Cardiac septum (tissue), 1 donor: ENCODE measurements at regions not wholly inside any gene's neighbourhood (a gene's known extent, or its start where the extent isn't known, plus 50 kb on each side); places are given as distances from the start of the nearest gene placed in this dataset.

Experiments
- DNase-seq: peaks from one replicate; pipeline ENCODE4 v3.0.0-alpha.2; 2020; ENCODE audit warnings: low spot score
- intact Hi-C: fragments of 100-400 bp; cut with DNase I; formaldehyde crosslinking; loops from one replicate; pipeline ENCODE4 v1.14.0; 2022
- donor health status: DM: no; HTN: no; CAD: no.

DNA sequence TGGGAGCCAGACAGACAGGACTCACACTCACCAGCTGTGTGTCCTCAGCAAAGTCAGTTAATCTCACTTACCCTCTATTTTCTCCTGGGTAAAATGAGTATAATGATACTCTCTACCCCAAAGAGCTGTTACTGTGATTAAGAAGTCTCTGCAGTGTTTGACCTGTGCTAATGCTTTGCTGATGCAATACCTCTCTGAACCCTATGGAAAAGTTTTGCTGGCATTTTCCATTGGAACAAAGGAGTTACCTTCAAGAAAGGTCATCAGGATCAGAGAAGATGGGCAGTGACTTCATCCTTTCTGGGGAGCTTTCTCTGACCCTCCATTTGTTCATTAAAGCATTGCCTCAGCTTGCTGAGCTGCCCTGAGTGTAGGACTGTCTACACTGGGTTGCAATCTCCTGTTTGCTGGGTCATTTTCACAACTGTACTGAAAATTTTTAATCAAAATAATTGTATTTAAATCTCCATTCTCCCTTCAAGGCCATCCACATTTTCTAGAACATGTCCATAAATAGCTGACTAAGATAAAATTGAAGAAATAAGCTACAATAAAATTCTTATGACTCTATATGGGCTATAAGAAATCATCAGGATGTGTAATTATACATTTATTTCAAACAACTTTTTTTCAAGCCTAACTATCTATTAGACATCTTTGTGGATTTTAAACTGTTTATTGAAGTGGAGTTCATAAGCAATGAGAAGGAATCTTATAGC, 272.8 kb upstream of the CPEB2 start:
- intact Hi-C loops: no loop called here
- no peak for DNase-seq

DNA sequence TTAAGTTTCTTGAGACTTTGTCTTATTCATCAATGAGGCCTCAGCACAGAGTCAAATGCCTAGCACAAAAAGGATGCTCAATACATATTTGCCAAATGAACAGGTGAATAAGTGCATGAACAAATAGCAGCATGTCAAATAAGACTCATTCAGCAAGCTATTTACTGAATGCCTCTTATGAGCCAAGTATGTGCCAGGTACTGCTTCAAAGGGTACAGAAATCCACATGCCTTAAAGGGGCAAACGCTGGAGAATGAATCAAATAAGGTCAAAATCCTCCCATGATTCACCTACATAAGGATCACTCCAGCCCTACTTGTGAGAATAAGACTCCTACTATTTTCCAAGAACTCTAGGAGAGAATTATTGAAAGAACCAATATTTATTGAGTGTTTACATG, 260.2 kb upstream of the CPEB2 start:
- intact Hi-C loops: no loop called here
- DNase-seq: no peak

DNA sequence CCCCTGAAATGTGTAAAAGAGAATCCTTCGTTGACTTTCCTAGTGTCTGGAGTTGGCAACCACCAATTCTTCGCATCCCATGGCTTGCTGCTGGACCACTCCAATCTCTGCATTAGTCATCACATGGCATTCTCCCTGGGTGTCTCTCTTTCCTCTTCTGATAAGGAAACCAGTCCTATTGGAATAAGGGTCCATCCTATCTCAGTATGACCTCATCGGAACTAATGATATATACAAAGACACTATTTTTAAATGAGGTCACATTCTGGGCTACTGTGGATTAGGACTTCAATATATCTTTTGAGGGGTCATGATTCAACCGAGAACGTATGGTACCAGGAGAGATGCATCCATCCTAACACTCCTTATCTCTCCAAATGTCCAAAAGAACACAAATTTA, 259.1 kb upstream of the CPEB2 start:
- no peak for DNase-seq
- intact Hi-C loops: no loop called here

DNA sequence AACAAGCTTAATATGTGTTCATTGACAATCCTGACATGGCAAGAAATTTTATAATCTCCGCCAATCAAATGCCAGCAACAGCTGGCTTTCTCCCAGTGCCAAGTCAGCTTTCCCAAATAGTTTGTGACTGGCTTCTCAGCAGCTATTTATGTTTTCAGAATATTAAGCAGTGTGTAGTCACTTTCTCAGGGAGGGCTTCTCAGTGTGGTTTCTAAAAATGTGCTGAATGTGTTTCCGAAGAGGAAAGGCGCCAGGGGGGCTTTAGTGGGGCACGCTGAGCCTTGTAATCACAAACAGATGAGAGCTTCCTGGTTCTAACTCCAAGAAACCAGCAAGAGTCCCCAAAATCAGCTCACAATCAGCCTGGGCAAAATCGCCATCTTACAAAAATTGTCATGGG, 258.7 kb upstream of the CPEB2 start:
- intact Hi-C loops: no loop called here
- no peak for DNase-seq

DNA sequence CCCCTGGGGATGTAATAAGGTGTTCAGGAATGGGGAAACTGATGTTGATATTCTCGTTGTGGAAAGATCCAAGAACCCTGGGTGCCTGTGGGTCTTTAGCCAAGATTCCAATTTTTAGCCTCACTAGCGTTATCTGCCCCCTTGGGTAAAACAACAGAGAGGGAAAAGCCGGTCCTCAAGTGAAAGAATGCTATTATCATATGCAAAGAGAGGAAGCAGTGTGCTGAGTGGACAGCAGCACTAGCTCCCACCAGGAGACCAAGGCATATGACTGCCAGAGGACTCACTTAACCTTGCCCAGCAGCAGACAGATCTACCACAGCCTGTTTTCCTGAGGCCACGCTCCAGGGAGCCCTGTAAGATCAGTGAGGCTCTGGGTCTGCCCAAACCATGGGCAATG, 257.9 kb upstream of the CPEB2 start:
- intact Hi-C loops: no loop called here
- DNase-seq: no peak

DNA sequence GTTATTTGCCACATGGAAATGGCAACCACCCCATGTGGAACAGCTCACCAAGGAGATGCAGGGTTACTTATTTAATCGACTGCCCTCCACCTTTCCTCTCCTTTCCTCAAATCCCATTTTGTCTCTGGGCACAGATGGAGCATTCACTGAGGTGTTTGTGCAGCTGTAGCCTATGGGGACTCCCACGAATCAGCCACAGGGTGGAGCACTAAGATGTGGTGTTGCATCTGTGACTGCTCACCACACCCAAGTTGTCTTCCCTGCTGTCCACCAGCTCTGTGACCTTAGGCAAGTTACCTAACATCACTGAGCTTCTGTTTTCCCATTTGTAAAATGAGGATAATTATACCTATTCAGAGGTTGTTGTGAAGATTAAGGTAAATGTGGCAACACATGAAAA, 252.4 kb upstream of the CPEB2 start:
- intact Hi-C loops: no loop called here
- DNase-seq: no peak

DNA sequence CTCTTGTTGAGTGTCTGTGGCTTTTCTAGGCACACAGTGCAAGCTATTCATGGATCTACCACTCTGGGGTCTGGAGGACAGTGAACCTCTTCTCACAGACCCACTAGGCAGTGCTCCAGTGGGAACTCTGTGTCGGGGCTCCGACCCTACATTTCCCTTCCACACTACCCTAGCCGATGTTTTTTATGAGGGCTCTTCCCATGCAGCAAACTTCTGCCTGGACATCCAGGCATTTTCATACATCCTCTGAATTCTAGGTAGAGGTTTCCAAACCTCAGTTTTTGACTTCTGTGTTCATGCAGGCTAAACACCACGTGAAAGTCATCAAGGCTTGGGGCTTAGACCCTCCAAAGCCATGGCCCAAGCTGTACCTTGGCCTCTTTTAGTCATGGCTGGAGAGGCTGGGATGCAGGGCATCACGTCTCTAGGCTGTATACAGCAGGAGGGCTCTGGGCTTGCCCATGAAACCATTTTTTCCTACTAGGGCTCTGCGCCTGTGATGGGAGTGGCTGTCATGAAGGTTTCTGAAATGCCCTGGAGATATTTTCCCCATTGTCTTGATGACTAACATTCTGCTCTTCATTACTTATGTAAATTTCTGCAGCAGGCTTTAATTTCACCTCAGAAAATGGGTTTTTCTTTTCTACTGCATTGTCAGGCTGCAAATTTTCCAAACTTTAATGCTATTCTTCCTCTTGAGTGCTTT, 249.8 kb upstream of the CPEB2 start:
- no peak for DNase-seq
- intact Hi-C loops: no loop called here

DNA sequence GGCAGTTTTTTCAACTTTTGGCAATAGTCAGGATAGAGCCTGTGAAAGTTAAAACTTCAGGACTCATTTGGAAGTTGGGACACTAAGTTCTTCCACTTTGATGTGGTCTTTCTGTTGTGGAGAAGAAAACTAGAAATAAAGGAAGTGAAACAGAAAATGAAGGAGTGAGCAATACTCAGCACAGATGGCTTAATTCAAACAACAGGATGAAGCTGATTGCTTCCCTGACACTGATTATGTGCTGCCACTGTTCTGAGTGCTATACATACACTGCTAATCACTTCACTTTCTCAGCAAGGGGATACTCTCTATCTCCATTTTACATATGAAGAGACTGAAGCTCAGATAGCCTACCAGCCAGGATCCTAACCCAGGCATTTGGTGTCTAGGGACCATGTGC, 235.1 kb upstream of the CPEB2 start:
- intact Hi-C loops: no loop called here
- no peak for DNase-seq

DNA sequence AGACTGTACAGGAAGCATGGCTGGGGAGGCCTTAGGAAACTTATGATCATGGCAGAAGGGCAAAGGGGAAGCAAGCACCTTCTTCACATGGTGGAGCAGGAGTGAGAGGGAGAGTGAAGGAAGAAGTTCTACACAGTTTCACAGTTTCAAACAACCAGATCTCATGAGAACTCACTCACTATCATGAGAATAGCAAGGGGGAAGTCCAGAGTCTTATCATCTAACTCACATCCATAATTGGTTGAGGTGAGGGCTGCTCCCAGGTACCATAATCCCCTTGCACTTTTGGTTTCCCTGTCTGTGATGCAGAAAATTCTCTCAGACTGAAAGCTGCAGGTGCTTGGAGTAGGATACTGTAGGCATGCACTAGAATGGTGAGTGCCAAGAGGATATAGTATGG, 233.8 kb upstream of the CPEB2 start:
- DNase-seq: no peak
- intact Hi-C loops: no loop called here

DNA sequence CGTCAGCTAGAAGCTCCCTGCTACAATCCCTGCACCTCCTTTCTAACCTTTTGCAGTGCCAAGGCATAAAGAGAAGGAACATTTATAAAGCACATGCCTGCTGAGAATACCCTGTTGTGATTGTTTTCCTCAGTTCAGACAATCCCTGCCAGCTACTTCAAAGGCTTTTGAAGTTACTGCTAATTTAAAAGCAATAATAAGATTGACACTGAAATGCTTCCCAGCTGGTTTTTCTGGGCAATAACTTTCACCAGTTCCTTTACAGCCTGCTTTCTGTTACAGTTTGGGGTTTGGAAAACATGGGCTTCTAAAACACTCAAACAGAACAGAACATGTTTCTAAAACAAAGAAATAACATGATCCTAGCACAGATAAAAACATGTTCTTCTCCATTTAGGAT, 232.3 kb upstream of the CPEB2 start:
- intact Hi-C loops: no loop called here
- DNase-seq: no peak

DNA sequence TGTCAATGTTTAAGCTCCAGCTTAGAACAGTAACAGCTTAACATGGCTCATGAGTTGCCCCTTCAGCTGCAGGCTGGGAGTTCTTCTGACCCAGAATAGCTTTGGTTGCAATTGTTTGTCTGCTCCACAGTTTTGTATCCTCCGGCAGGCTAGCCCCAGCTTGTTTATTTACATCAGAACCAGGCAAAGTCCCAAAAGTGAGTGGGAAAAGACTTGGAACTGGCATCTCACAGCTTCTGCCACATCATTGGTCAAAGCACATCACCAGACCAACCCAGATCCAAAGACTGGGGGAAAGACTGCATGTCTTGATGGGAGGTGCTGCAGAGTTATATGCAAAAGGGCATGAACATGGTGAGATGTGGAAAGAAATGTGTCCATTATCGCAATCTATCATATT, 231.2 kb upstream of the CPEB2 start:
- intact Hi-C loops: no loop called here
- DNase-seq: no peak

DNA sequence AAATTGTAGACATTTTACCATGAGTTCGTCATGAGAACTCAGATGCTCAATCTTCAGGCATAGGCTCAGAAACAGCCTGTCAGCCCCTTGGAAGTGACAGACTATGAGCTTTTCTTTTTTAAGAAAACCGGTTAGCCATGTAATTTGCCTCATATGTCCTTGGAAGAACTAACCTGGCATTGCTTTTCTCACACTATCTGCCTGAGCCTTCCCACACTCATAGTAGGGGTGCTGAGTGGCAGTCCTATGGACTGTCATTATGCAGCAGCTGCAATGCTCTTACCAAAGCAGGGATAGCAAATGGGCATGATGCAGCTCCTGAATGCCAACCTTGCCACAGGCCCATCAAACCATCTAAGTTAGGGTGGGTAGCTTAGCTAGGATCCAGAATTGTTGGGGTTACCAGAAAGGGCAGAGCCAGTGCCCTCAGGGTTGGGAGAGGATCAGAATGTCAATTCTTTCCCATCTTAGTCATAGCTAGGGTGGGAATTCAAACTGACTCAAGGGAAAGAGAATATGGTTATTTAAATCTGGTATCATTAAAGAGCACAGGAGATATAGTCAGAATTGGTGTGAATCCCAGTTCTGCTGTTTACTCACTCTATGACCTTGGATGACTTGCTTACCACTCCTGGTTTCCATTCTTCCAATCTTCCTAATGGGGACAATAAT, 230.6 kb upstream of the CPEB2 start:
- intact Hi-C loops: no loop called here
- DNase-seq: no peak

DNA sequence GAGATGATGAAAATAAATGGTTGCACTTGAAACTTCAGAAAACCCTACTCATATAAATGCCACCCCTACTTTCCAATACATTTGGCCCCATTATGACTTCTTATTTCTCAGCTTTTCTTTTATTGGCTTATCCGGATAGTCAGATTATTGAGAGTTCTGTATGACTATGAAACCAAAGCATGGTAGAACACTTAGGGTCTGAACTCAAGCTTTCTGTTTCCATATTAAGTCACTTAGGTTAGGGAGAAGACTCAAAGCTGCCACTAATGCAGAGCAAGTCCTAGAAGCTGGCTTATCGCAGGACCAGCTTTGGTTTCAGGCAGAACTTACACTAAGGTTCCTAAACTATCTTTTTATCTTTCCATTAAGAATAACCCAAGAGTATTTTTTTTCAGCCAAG, 229.9 kb upstream of the CPEB2 start:
- no peak for DNase-seq
- intact Hi-C loops: no loop called here

DNA sequence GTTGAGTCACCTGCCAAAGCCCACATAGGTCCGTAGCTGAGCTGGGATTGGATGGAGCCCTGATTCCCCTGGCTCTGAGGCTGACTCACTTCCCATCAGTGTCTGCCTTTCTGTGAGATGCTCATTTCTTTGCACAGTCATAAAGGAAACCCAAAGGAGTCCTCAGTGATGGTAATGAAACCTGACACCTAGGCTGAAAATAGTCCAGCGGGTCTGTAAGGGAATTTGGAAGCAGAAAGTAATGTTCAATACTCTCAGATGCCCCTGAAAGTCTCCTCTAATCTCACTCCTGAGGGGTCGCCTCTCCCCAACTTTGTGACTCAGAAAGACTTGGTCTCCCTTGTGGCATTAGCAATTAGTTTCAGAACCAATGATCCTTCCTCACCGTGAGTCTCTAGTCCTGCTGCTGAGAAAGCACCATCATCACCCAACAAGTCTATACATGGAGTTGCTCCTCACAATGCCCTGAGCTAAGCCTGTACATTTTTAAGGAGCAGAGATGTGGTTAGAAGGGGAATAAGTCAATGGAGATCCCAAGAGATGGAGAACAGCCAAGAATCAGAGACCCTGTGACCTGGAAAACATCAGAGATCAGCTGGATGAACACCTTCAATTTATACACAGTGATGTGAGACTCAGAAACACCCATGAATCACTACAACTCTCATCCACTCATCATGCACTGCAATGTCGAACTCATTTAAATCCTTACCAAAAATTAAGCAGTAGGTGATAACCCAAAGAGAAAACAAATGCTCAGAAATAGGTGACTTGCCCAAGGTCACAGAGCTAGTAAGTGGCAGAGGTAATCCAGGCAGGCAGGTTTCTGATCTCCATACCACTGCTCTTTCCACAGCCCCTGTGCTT, 219.0 kb upstream of the CPEB2 start:
- no peak for DNase-seq
- intact Hi-C loops: no loop called here

DNA sequence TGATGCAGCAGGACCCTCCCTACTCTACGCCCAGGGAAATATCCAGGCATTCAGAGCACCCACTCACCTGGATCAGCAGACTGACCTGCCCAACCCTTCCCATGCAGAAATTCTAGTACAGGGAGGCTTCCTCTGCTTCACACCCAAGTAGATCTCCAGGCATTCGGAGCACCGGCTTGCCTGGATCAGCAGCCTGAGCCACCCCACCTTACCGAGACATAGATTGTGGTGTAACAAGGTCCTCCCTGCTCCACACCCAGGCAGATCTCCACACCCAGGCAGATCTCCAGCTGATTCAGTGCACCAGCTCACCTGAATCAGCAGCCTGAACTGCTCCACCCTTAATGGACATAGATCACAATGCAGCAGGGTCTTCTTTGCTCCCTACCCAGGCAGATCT, 215.1 kb upstream of the CPEB2 start:
- DNase-seq: no peak
- intact Hi-C loops: no loop called here

DNA sequence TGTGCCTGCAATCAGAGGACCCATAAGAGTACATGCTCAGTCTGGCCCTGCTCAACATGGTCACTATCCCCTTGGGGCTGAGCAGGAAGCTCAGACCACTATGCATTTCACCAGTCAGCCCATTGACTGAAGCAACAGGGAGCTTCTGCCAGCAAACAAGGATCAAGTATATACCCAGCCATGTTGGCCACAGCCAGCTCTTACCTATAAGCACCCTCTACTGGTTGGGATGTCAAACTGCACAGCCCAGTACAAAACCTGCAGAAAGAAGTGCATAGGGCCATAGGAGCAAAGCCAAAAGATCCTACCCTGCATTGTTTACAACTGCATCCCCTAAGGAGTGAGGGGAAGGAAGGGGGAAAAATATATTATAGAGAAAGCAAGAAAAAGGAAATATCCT, 214.4 kb upstream of the CPEB2 start:
- intact Hi-C loops: no loop called here
- no peak for DNase-seq

DNA sequence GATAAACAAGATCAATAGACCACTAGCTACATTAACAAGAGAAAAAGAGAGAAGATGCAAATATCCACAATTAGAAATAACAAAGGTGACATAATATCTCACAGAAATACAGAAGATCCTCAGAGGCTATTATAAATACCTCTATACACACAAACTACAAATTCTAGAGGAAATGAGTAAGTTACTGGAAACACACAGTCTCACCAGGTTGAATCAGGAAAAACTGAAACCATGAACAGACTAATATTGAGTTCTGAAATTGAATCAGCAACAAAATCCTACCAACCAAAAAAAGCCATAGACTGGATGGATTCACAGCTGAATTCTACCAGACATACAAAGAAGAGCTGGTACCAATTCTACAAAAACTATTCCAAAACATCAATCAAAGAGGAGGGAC, 211.8 kb upstream of the CPEB2 start:
- intact Hi-C loops: no loop called here

DNA sequence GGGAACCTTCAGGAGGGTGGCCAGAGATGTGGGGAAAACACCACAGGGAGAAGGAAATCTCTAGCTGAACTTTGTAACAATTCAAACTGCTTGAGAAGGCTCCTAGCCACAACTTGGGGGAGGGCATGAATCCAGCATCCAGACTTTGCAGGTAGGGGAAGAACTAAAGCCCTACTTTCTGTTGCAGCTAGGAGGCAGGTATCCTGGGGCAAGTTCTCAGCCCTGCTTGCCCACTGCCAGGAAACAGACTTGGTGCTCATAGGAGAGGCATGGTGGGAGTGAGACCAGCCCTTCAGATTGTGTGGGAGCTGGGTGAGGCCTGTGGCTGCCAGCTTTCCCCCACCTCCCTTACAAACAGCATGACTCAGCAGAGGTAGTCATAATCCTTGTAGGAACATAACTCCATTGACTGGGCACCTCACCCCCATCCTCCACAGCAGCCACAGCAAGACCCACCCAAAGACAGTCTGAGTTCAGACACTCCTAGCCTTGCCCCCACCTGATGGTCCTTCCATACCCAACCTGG, 209.5 kb upstream of the CPEB2 start:
- DNase-seq: no peak
- intact Hi-C loops: no loop called here

More for the DNA sequence above, 211.8 kb upstream of the CPEB2 start:
- DNase-seq: no peak

DNA sequence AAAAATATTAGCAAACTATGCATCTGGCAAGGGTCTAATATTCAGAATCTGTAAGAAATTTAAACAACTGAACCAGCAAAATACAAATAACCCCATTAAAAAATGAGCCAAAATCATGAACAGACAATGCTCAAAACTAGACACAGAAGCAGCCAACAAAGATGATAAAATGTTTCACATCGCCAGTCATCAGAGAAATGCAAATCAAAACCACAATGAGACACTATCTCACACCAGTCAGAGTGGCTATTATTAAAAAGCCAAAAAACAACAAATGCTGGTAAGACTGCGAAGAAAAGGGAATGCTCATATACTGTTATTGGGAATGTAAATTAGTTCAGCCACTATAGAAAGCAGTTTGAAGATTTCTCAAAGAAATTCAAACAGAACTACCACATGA, 201.3 kb upstream of the CPEB2 start:
- no peak for DNase-seq
- intact Hi-C loops: no loop called here

DNA sequence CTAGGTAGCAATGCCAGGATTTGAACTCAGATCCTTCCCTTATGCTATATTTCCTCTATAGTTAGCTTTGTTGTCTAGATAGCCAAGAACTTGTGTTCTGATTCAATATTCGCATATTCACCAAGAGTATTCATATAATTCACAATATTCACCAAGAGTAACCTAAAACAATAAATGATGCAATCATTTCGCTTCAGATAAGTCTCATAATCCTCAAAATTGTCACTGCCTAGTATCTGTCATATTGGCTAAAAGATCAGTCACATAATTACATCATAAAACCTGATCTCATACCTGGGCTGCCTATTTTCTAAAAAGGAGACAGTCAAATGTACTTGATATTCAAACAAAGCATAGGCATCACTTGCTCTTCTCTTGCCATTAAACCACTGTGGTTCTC, 199.7 kb upstream of the CPEB2 start:
- no peak for DNase-seq
- intact Hi-C loops: no loop called here
